ENCODE measurements at regions not wholly inside any gene's neighbourhood (a gene's known extent, or its start where the extent isn't known, plus 50 kb on each side); places are given as distances from the start of the nearest gene placed in this dataset.

DNA sequence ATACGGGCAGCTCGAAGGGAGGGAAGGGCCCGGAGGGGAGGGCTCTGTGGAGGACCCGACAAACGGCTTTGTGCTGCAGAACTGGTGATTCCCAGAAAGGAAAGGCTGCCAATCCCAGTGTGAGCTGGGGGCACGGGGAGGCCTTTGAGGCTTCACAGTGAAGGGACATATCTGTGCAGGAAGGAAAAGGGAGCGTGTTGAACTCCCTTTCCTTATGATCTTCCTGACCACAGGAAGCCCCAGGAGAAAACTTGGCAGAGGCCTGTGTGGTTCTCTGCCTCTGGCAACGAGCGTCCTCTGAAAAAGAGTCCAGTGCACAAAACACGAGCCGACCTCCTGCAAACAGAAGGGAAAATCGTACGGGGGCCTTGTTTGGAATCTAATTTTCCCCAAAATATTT lies 683.5 kb upstream of the SALL3 start:
- H3K4me1 ChIP-seq = peaks cover 0 to 14% (median 0%) of the 10 kb centered on the region in 4 donors
- no peaks in the 10 kb centered on the region for H3K36me3 ChIP-seq
- WGBS, 5 donors = 72 to 78% (median 74%) methylated on average over 13 of the region's 13 CpGs
- no peak overlapping the region for H3K4me3 ChIP-seq
- no peak overlapping the region for H3K27ac ChIP-seq
- H3K9me3 ChIP-seq = no peaks in the 10 kb centered on the region
- intact Hi-C loops (cut with DNase I; ENCODE audit: low total_unique reads) = no loop called here
- TF ChIP-seq POLR2A (IDR thresholded peaks at IDR 0.05) (no peak), EP300 (IDR thresholded peaks at IDR 0.05) (no peak), POLR2AphosphoS5 (IDR thresholded peaks at IDR 0.05) (no peak)
- TF ChIP-seq, protein P1, sequence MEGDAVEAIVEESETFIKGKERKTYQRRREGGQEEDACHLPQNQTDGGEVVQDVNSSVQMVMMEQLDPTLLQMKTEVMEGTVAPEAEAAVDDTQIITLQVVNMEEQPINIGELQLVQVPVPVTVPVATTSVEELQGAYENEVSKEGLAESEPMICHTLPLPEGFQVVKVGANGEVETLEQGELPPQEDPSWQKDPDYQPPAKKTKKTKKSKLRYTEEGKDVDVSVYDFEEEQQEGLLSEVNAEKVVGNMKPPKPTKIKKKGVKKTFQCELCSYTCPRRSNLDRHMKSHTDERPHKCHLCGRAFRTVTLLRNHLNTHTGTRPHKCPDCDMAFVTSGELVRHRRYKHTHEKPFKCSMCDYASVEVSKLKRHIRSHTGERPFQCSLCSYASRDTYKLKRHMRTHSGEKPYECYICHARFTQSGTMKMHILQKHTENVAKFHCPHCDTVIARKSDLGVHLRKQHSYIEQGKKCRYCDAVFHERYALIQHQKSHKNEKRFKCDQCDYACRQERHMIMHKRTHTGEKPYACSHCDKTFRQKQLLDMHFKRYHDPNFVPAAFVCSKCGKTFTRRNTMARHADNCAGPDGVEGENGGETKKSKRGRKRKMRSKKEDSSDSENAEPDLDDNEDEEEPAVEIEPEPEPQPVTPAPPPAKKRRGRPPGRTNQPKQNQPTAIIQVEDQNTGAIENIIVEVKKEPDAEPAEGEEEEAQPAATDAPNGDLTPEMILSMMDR (IDR thresholded peaks at IDR 0.05) = no peak
- H3K27me3 ChIP-seq = peaks cover 0 to 10% (median 0%) of the 10 kb centered on the region in 3 donors
- peak in 1 of 2 donors; percentile 13 for DNase-seq

DNA sequence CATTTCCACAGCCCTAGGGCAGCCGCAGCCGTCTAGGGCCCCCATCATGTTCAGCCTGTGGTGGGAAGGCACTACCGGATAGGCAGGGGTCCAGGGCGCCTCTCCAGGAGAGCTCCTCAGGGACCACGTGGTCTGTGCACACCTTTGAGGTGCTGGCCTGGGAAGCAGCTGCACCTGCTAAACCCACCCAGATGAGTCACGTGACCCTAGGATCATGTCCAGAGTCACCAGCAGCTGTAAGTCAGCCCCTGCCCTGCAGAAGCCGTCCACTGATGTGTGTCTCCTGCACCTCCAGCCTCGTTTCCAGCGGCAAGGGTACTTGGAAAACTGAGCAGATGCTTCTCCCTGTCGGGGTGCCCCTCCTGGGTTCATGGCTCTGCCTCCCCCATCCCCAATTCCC lies 682.6 kb upstream of the SALL3 start:
- Histone ChIP-seq H3K4me1 (peaks cover 0 to 14% (median 0%) of the 10 kb centered on the region in 4 donors), H3K27ac (no peak overlapping the region), H3K9me3 (no peaks in the 10 kb centered on the region), H3K27me3 (peaks cover 0 to 10% (median 0%) of the 10 kb centered on the region in 3 donors), H3K4me3 (no peak overlapping the region), H3K36me3 (no peaks in the 10 kb centered on the region)
- WGBS, 5 donors = 75 to 95% (median 80%) methylated on average over 9 to 10 of the region's 10 CpGs
- TF ChIP-seq POLR2AphosphoS5 (IDR thresholded peaks at IDR 0.05) = no peak
- no peak for TF ChIP-seq EP300 (IDR thresholded peaks at IDR 0.05)
- TF ChIP-seq, protein P1 (IDR thresholded peaks at IDR 0.05) = no peak
- no peak for TF ChIP-seq POLR2A (IDR thresholded peaks at IDR 0.05)
- no peak for DNase-seq
- intact Hi-C loops (cut with DNase I; ENCODE audit: low total_unique reads) = no loop called here

DNA sequence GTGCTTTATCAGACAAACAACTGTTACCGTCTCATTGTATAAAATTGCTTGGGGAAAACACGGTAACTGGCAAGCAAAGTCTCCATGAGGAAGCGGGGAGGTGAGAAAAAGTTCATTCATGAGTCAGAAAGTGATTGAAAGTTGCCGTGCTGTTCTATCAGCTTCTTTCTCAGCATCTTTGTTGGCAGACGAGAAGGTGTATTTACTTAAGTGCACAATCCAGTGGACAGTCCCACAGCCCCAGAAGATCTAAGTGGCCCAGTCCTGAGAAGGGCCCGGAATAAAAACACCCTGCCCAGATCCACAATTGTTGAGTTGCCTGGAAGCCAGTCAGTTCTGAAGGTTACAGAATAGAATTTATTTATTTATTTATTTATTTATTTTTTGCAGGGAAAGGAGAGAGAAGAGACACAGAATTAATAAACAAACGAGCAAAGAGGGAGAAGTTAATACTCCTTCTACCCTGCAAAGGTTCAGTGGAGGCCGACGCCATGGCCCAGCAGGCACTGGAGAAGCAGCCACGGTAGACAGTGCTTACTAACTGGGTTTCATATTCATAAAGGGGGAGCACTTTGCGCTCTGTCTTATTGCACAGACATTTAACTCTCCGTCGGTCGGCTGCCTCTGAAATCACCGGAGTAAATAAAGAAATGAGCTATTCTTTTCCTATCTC lies 676.0 kb upstream of the SALL3 start:
- intact Hi-C loops (cut with DNase I; ENCODE audit: low total_unique reads) = no loop called here
- Histone ChIP-seq H3K27ac (no peak overlapping the region), H3K4me1 (no peaks in the 10 kb centered on the region), H3K36me3 (no peaks in the 10 kb centered on the region), H3K9me3 (no peaks in the 10 kb centered on the region), H3K27me3 (peaks cover 0 to 17% (median 0%) of the 10 kb centered on the region in 3 donors), H3K4me3 (no peak overlapping the region)
- peak in 1 of 2 donors; percentile 18 for DNase-seq
- 33 to 55% (median 48%) methylated on average over 15 of the region's 15 CpGs for WGBS, 5 donors
- TF ChIP-seq, protein P1 (IDR thresholded peaks at IDR 0.05) = no peak
- TF ChIP-seq POLR2A (IDR thresholded peaks at IDR 0.05) = no peak
- no peak for TF ChIP-seq POLR2AphosphoS5 (IDR thresholded peaks at IDR 0.05)

DNA sequence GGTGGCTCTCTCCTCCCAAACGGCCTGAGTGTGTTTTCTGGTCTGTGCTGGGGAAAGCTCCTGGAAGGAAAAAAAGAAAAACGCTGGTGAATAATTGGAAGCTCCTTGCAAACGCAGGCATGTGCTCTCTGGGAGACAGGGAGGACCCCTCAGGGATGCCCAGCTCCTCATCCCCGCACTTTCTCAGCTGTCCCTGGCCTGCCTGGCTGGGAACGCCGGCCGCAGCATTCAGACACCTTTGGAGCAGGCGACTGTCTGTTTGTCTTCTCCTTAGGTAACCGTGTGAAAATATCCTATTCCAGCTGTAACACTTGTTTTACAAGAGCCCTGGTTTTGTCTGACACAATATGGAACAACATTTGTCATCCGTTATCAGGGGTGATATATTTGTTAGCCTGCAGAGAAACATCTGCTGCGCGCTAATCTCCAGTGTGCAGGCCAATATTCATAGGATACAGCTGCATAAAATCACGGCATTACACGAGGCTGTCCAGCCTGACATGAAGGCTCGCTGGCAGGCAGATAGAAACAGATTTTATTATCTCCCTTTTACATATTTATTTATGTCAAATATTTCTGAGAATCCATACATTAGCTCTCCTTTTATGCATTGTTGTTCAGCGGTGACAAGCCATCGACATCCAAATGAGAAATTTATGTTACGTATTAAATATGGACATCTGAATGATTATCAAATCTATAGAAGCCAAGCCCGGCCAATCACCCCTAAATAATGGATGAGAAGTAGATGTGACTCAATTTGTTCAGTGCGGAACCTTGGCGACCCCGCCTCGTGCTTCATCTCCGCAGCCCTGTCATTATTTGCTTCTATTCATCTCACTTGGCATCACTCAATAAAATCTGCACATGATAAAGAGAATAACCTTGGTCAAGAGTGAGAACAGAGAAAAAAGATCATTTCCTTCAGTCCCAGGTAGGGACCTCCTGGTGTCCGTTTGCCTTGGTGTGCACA lies 675.1 kb upstream of the SALL3 start:
- DNase-seq = peak in 1 of 2 donors; percentile 46
- Histone ChIP-seq H3K4me1 (no peaks in the 10 kb centered on the region), H3K27ac (no peak overlapping the region), H3K36me3 (no peaks in the 10 kb centered on the region), H3K4me3 (no peak overlapping the region), H3K9me3 (no peaks in the 10 kb centered on the region), H3K27me3 (peaks cover 0 to 17% (median 0%) of the 10 kb centered on the region in 3 donors)
- intact Hi-C loops (cut with DNase I; ENCODE audit: low total_unique reads) = no loop called here
- TF ChIP-seq, protein P1 (IDR thresholded peaks at IDR 0.05) = no peak
- TF ChIP-seq EP300 (IDR thresholded peaks at IDR 0.05) (no peak), POLR2A (IDR thresholded peaks at IDR 0.05) (no peak), POLR2AphosphoS5 (IDR thresholded peaks at IDR 0.05) (no peak)
- WGBS, 5 donors = 57 to 63% (median 58%) methylated on average over 25 of the region's 25 CpGs
